ENCODE measurements at regions not wholly inside any gene's neighbourhood (a gene's known extent, or its start where the extent isn't known, plus 50 kb on each side); places are given as distances from the start of the nearest gene placed in this dataset.

GRCh38 chr2:137771064-137771463, 193.2 kb upstream of the HNMT start:
- Histone ChIP-seq H4K91ac (ENCODE audit: low read length) (no peak overlapping the region), H3K9me3 (ENCODE audit: control insufficient read depth, low read length) (no peaks in the 10 kb centered on the region), H3K18ac (ENCODE audit: low read depth in 1 of 2, low read length in 2 of 2) (no peak overlapping the region), H2BK5ac (ENCODE audit: low read depth, low read length, poor library complexity, severe bottlenecking) (no peak overlapping the region), H3K79me1 (replicated peaks; ENCODE audit: low read length, poor library complexity, severe bottlenecking) (no peaks in the 10 kb centered on the region), H3K23ac (ENCODE audit: low read length in 2 of 2) (no peak overlapping the region), H3K4me1 (ENCODE audit: control insufficient read depth, insufficient read depth, low read depth, low read length) (no peaks in the 10 kb centered on the region), H3K27me3 (ENCODE audit: control insufficient read depth in 1 of 2, insufficient read depth in 1 of 2, low read length in 2 of 2) (no peaks in the 10 kb centered on the region), H3K36me3 (ENCODE audit: control insufficient read depth in 1 of 2, insufficient read depth in 2 of 2, low read depth in 1 of 2, low read length in 2 of 2) (no peaks in the 10 kb centered on the region), H3K4me2 (ENCODE audit: low read length, poor library complexity, severe bottlenecking) (no peak overlapping the region), H2BK120ac (ENCODE audit: low read depth, low read length) (no peak overlapping the region), H2AK5ac (ENCODE audit: low read length, severe bottlenecking) (no peak overlapping the region), H3K9ac (ENCODE audit: low read length) (no peak overlapping the region), H2BK15ac (ENCODE audit: low read depth, poor library complexity, severe bottlenecking) (no peak overlapping the region), H3K14ac (ENCODE audit: low read length in 2 of 2) (no peak overlapping the region), H2AFZ (ENCODE audit: low read depth, low read length) (no peak overlapping the region), H3K4ac (ENCODE audit: low read depth in 1 of 2, low read length in 2 of 2) (no peak overlapping the region), H3K27ac (ENCODE audit: low read length, poor library complexity, severe bottlenecking) (no peak overlapping the region), H4K8ac (ENCODE audit: low read length) (no peak overlapping the region), H2BK12ac (ENCODE audit: low read length in 2 of 2) (no peak overlapping the region), H3K4me3 (ENCODE audit: insufficient read depth in 1 of 2, low read depth in 1 of 2, low read length in 2 of 2) (no peak overlapping the region)
- 75% methylated on average over 1 of the region's 1 CpG for WGBS
- DNase-seq = no peak

- Histone ChIP-seq H2BK15ac (ENCODE audit: low read depth, poor library complexity, severe bottlenecking) (no peak overlapping the region), H3K27ac (ENCODE audit: low read length, poor library complexity, severe bottlenecking) (no peak overlapping the region), H3K4me1 (ENCODE audit: control insufficient read depth, insufficient read depth, low read depth, low read length) (no peaks in the 10 kb centered on the region), H3K27me3 (ENCODE audit: control insufficient read depth in 1 of 2, insufficient read depth in 1 of 2, low read length in 2 of 2) (no peaks in the 10 kb centered on the region), H2AFZ (ENCODE audit: low read depth, low read length) (no peak overlapping the region), H3K9ac (ENCODE audit: low read length) (no peak overlapping the region), H3K4me3 (ENCODE audit: insufficient read depth in 1 of 2, low read depth in 1 of 2, low read length in 2 of 2) (no peak overlapping the region), H3K14ac (ENCODE audit: low read length in 2 of 2) (no peak overlapping the region), H2AK5ac (ENCODE audit: low read length, severe bottlenecking) (no peak overlapping the region), H3K4ac (ENCODE audit: low read depth in 1 of 2, low read length in 2 of 2) (no peak overlapping the region), H2BK5ac (ENCODE audit: low read depth, low read length, poor library complexity, severe bottlenecking) (no peak overlapping the region), H2BK12ac (ENCODE audit: low read length in 2 of 2) (no peak overlapping the region), H3K79me1 (replicated peaks; ENCODE audit: low read length, poor library complexity, severe bottlenecking) (no peaks in the 10 kb centered on the region), H4K91ac (ENCODE audit: low read length) (no peak overlapping the region), H3K9me3 (ENCODE audit: control insufficient read depth, low read length) (no peaks in the 10 kb centered on the region), H2BK120ac (ENCODE audit: low read depth, low read length) (no peak overlapping the region), H4K8ac (ENCODE audit: low read length) (no peak overlapping the region), H3K4me2 (ENCODE audit: low read length, poor library complexity, severe bottlenecking) (no peak overlapping the region), H3K36me3 (ENCODE audit: control insufficient read depth in 1 of 2, insufficient read depth in 2 of 2, low read depth in 1 of 2, low read length in 2 of 2) (no peaks in the 10 kb centered on the region), H3K23ac (ENCODE audit: low read length in 2 of 2) (no peak overlapping the region), H3K18ac (ENCODE audit: low read depth in 1 of 2, low read length in 2 of 2) (no peak overlapping the region)
- DNase-seq = no peak
- 76% methylated on average over 2 of the region's 3 CpGs for WGBS
Observed at GRCh38 chr2:137772451-137772850, 191.8 kb upstream of the HNMT start.

- no peak overlapping the region for H3K4ac ChIP-seq (ENCODE audit: low read depth in 1 of 2, low read length in 2 of 2)
- H2BK120ac ChIP-seq (ENCODE audit: low read depth, low read length) = no peak overlapping the region
- no peak overlapping the region for H3K9ac ChIP-seq (ENCODE audit: low read length)
- no peak overlapping the region for H2AK5ac ChIP-seq (ENCODE audit: low read length, severe bottlenecking)
- no peak overlapping the region for H3K23ac ChIP-seq (ENCODE audit: low read length in 2 of 2)
- H3K4me1 ChIP-seq (ENCODE audit: control insufficient read depth, insufficient read depth, low read depth, low read length) = no peaks in the 10 kb centered on the region
- H3K4me3 ChIP-seq (ENCODE audit: insufficient read depth in 1 of 2, low read depth in 1 of 2, low read length in 2 of 2) = no peak overlapping the region
- no peak overlapping the region for H2BK5ac ChIP-seq (ENCODE audit: low read depth, low read length, poor library complexity, severe bottlenecking)
- no peak overlapping the region for H2BK15ac ChIP-seq (ENCODE audit: low read depth, poor library complexity, severe bottlenecking)
- no peak overlapping the region for H3K27ac ChIP-seq (ENCODE audit: low read length, poor library complexity, severe bottlenecking)
- H3K18ac ChIP-seq (ENCODE audit: low read depth in 1 of 2, low read length in 2 of 2) = no peak overlapping the region
- H4K8ac ChIP-seq (ENCODE audit: low read length) = no peak overlapping the region
- WGBS = 60% methylated on average over 3 of the region's 3 CpGs
- no peaks in the 10 kb centered on the region for H3K79me1 ChIP-seq (replicated peaks; ENCODE audit: low read length, poor library complexity, severe bottlenecking)
- no peaks in the 10 kb centered on the region for H3K27me3 ChIP-seq (ENCODE audit: control insufficient read depth in 1 of 2, insufficient read depth in 1 of 2, low read length in 2 of 2)
- DNase-seq = no peak
- H2BK12ac ChIP-seq (ENCODE audit: low read length in 2 of 2) = no peak overlapping the region
- no peak overlapping the region for H4K91ac ChIP-seq (ENCODE audit: low read length)
- no peaks in the 10 kb centered on the region for H3K36me3 ChIP-seq (ENCODE audit: control insufficient read depth in 1 of 2, insufficient read depth in 2 of 2, low read depth in 1 of 2, low read length in 2 of 2)
- H3K4me2 ChIP-seq (ENCODE audit: low read length, poor library complexity, severe bottlenecking) = no peak overlapping the region
- H2AFZ ChIP-seq (ENCODE audit: low read depth, low read length) = no peak overlapping the region
- H3K9me3 ChIP-seq (ENCODE audit: control insufficient read depth, low read length) = no peaks in the 10 kb centered on the region
- no peak overlapping the region for H3K14ac ChIP-seq (ENCODE audit: low read length in 2 of 2)
Observed at GRCh38 chr2:137775529-137775928, 188.7 kb upstream of the HNMT start.

- H3K4me1 ChIP-seq (ENCODE audit: control insufficient read depth, insufficient read depth, low read depth, low read length) = no peaks in the 10 kb centered on the region
- no peak overlapping the region for H3K4ac ChIP-seq (ENCODE audit: low read depth in 1 of 2, low read length in 2 of 2)
- no peak overlapping the region for H2BK120ac ChIP-seq (ENCODE audit: low read depth, low read length)
- H3K27ac ChIP-seq (ENCODE audit: low read length, poor library complexity, severe bottlenecking) = no peak overlapping the region
- H3K4me2 ChIP-seq (ENCODE audit: low read length, poor library complexity, severe bottlenecking) = no peak overlapping the region
- H3K27me3 ChIP-seq (ENCODE audit: control insufficient read depth in 1 of 2, insufficient read depth in 1 of 2, low read length in 2 of 2) = no peaks in the 10 kb centered on the region
- no peak overlapping the region for H2AK5ac ChIP-seq (ENCODE audit: low read length, severe bottlenecking)
- H2BK5ac ChIP-seq (ENCODE audit: low read depth, low read length, poor library complexity, severe bottlenecking) = no peak overlapping the region
- no peak overlapping the region for H2BK12ac ChIP-seq (ENCODE audit: low read length in 2 of 2)
- no peak overlapping the region for H4K91ac ChIP-seq (ENCODE audit: low read length)
- no peak for DNase-seq
- H3K9ac ChIP-seq (ENCODE audit: low read length) = no peak overlapping the region
- no peak overlapping the region for H3K18ac ChIP-seq (ENCODE audit: low read depth in 1 of 2, low read length in 2 of 2)
- H2BK15ac ChIP-seq (ENCODE audit: low read depth, poor library complexity, severe bottlenecking) = no peak overlapping the region
- H2AFZ ChIP-seq (ENCODE audit: low read depth, low read length) = no peak overlapping the region
- no peaks in the 10 kb centered on the region for H3K79me1 ChIP-seq (replicated peaks; ENCODE audit: low read length, poor library complexity, severe bottlenecking)
- no peaks in the 10 kb centered on the region for H3K36me3 ChIP-seq (ENCODE audit: control insufficient read depth in 1 of 2, insufficient read depth in 2 of 2, low read depth in 1 of 2, low read length in 2 of 2)
- H4K8ac ChIP-seq (ENCODE audit: low read length) = no peak overlapping the region
- H3K14ac ChIP-seq (ENCODE audit: low read length in 2 of 2) = no peak overlapping the region
- H3K23ac ChIP-seq (ENCODE audit: low read length in 2 of 2) = no peak overlapping the region
- 76% methylated on average over 2 of the region's 3 CpGs for WGBS
- H3K4me3 ChIP-seq (ENCODE audit: insufficient read depth in 1 of 2, low read depth in 1 of 2, low read length in 2 of 2) = no peak overlapping the region
- no peaks in the 10 kb centered on the region for H3K9me3 ChIP-seq (ENCODE audit: control insufficient read depth, low read length)
Observed at GRCh38 chr2:137776697-137777096, 187.6 kb upstream of the HNMT start.
